HG03196 (cell line): ENCODE measurements at regions not wholly inside any gene's neighbourhood (a gene's known extent, or its start where the extent isn't known, plus 50 kb on each side); places are given as distances from the start of the nearest gene placed in this dataset.
"Not testable (repeated sequence)": the region's sequence is repeated elsewhere in the genome, so short reads cannot be mapped to it uniquely, and the experiment has no call there.

ENCODE experiments used
- ATAC-seq: cut with Tn5 transposase; IDR thresholded peaks from one replicate; pipeline ENCODE4 v1.9.1; 2021; ENCODE audit not compliant: unreplicated experiment

- not testable (repeated sequence) for ATAC-seq
Measured at GRCh38 chr2:87567912-87568311, 180.0 kb upstream of the PLGLB2 start.

DNA sequence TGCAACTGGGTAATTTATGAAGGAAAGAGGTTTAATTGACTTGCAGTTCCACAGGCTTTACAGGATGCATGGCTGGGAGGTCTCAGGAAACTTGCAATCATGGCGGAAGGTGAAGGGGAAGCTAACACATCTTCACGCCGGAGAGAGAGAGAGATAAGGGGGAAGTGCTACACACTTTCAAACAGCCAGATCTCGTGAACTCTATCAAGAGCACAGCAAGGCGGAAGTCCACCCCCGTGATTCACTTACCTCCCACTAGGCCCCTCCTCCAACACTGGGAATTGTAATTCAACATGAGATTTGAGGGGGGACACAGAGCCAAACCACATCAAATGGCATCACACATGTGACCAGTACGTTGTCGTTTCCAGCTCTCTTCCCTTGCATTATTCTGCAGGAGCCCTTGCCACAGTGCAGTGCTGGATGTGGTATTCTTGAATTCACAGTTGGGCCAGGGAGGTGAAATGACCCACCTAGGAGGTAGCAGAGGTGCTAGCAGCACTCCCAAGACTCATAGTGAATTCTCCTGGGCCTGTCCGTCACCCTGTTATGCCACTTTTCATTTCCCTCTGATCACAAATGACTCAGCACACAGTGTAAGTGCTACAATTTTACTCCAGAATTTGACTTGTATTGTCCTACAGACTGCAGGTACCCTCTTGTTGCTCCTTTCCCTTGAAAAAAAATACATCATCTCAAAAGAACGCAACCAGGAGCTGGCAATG is 179.2 kb upstream of the PLGLB2 start:
- not testable (repeated sequence) for ATAC-seq

GRCh38 chr2:87569689-87570397 is 178.0 kb upstream of the PLGLB2 start:
- ATAC-seq, result not testable (repeated sequence)

GRCh38 chr2:87571889-87572465 is 175.9 kb upstream of the PLGLB2 start:
- not testable (repeated sequence) for ATAC-seq

- not testable (repeated sequence) for ATAC-seq
Measured at GRCh38 chr2:87572906-87573305, 175.0 kb upstream of the PLGLB2 start.

- ATAC-seq, result not testable (repeated sequence)
Measured at GRCh38 chr2:87573386-87574192, 174.3 kb upstream of the PLGLB2 start.

GRCh38 chr2:87574193-87575119 is 173.4 kb upstream of the PLGLB2 start:
- not testable (repeated sequence) for ATAC-seq

GRCh38 chr2:87575138-87575537 is 172.7 kb upstream of the PLGLB2 start:
- ATAC-seq, result not testable (repeated sequence)

- not testable (repeated sequence) for ATAC-seq
Measured at GRCh38 chr2:87577358-87577757, 170.5 kb upstream of the PLGLB2 start.

GRCh38 chr2:87582152-87582551 is 165.7 kb upstream of the PLGLB2 start:
- not testable (repeated sequence) for ATAC-seq

GRCh38 chr2:87582579-87582978 is 165.3 kb upstream of the PLGLB2 start:
- ATAC-seq, result not testable (repeated sequence)

- ATAC-seq, result not testable (repeated sequence)
Measured at GRCh38 chr2:87583370-87583769, 164.5 kb upstream of the PLGLB2 start.

GRCh38 chr2:87583803-87584202 is 164.1 kb upstream of the PLGLB2 start:
- not testable (repeated sequence) for ATAC-seq

- not testable (repeated sequence) for ATAC-seq
Measured at GRCh38 chr2:87584268-87584906, 163.5 kb upstream of the PLGLB2 start.

GRCh38 chr2:87587934-87588333 is 160.0 kb upstream of the PLGLB2 start:
- not testable (repeated sequence) for ATAC-seq

GRCh38 chr2:87592974-87593373 is 154.9 kb upstream of the PLGLB2 start:
- ATAC-seq, result not testable (repeated sequence)

- ATAC-seq, result not testable (repeated sequence)
Measured at GRCh38 chr2:87593784-87594610, 153.9 kb upstream of the PLGLB2 start.

DNA sequence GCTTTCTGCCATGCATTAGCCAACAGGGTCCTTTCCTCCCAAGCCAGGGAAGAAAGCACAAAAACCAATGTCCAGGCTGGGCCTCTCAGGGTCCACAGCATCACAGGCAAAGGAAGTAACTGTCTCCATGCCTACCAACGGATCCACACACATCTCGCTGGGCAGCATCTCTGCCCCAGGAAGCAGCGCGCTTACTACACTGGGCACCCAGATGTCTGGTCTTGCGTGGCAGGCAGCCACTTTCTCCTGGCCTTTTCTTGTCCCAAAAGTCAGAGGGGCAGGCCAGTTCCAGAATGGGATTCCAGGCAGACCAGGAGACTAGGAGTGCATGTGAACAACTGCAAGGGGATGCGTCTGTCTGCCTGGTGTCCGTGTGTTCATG is 153.3 kb upstream of the PLGLB2 start:
- ATAC-seq, result not testable (repeated sequence)

DNA sequence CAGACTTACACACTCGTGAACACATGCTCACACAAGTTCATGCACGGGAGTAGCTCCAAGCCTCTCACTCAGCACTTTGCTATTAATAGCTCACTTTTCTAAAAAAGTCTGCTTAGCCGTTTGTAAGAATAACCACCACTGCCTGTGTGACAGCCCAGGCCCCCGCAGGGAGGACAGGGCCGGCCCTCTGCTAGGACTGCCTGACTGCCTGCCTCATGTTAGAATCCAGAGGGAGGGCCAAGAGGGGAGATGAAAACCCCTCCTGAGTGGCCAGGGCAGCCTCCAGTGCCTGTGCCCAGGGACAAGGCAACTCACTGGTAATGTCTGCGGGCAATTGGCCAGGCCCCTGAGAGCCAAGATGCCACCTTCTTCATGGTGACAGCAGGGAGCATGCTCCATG is 152.9 kb upstream of the PLGLB2 start:
- ATAC-seq, result not testable (repeated sequence)
